A673 (cell line): ENCODE measurements at regions not wholly inside any gene's neighbourhood (a gene's known extent, or its start where the extent isn't known, plus 50 kb on each side); places are given as distances from the start of the nearest gene placed in this dataset.
"Not testable (repeated sequence)": the region's sequence is repeated elsewhere in the genome, so short reads cannot be mapped to it uniquely, and the experiment has no call there.

Experiments used
- EZH2 ChIP-seq: fragments of 200-600 bp; sonication (generic); IDR thresholded peaks from 2 replicates; pipeline ENCODE4 v1.6.1; 2017; ENCODE audit warnings: borderline replicate concordance, low read depth, mild to moderate bottlenecking, mixed read lengths, antibody characterized with exemption, low read length; ENCODE audit not compliant: poor library complexity, severe bottlenecking
- TF ChIP-seq, protein P1 (sequence below): fragments of 300-800, 200-600 bp; sonication (generic); conservative IDR thresholded peaks from 2 replicates; pipeline ENCODE4 v1.5.1; 2017; ENCODE audit warnings: low read depth, mild to moderate bottlenecking, antibody characterized with exemption, low read length, moderate library complexity, mixed read lengths

DNA sequence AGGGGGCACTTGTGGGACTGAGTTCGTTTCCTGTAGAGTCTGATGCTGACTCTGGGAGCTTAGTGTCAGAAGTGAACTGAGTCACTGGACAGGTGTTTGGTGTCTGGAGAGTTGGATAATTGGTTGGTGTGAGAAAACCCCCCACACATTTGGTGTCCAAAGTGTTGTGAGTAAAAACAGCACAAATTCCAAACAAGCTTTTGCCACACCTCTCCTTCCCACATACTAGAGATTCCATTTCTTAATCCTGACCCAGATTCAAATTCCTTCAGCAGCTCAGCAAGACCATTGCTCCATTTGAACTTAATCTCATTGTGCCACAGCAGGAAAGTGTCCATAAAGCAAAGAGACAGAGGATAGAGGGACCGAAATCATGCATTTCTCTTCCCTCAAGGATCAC lies 74.3 kb upstream of the IGFBPL1 start:
- TF ChIP-seq, protein P1, sequence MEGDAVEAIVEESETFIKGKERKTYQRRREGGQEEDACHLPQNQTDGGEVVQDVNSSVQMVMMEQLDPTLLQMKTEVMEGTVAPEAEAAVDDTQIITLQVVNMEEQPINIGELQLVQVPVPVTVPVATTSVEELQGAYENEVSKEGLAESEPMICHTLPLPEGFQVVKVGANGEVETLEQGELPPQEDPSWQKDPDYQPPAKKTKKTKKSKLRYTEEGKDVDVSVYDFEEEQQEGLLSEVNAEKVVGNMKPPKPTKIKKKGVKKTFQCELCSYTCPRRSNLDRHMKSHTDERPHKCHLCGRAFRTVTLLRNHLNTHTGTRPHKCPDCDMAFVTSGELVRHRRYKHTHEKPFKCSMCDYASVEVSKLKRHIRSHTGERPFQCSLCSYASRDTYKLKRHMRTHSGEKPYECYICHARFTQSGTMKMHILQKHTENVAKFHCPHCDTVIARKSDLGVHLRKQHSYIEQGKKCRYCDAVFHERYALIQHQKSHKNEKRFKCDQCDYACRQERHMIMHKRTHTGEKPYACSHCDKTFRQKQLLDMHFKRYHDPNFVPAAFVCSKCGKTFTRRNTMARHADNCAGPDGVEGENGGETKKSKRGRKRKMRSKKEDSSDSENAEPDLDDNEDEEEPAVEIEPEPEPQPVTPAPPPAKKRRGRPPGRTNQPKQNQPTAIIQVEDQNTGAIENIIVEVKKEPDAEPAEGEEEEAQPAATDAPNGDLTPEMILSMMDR = not testable (repeated sequence)
- not testable (repeated sequence) for TF ChIP-seq EZH2
